Ovary (tissue), 3 donors: ENCODE measurements at regions not wholly inside any gene's neighbourhood (a gene's known extent, or its start where the extent isn't known, plus 50 kb on each side); places are given as distances from the start of the nearest gene placed in this dataset.

Source experiments
- CTCF ChIP-seq, 3 donors: fragments of 450-650 bp in 2 of 3; fragments of 200-600 bp in 1 of 3; IDR thresholded peaks; one replicate each; pipeline versions ENCODE4 v1.5.1 to v1.8.0; 2016 to 2022; ENCODE audit warnings: antibody characterized with exemption in 3 of 3, mild to moderate bottlenecking in 1 of 3
- POLR2A ChIP-seq: fragments of 450-650 bp; IDR thresholded peaks from one replicate; pipeline ENCODE4 v1.6.1; 2017; ENCODE audit warnings: antibody characterized with exemption, mild to moderate bottlenecking, moderate library complexity
- donor health status: DM: no; HTN: no; CAD: no.

- TF ChIP-seq CTCF (IDR thresholded peaks at IDR 0.05): no peak
- no peak for TF ChIP-seq POLR2A
Observed at GRCh38 chr3:104088738-104089137, 1278.0 kb upstream of the ALCAM start.
